ENCODE measurements at regions not wholly inside any gene's neighbourhood (a gene's known extent, or its start where the extent isn't known, plus 50 kb on each side); places are given as distances from the start of the nearest gene placed in this dataset.

DNA sequence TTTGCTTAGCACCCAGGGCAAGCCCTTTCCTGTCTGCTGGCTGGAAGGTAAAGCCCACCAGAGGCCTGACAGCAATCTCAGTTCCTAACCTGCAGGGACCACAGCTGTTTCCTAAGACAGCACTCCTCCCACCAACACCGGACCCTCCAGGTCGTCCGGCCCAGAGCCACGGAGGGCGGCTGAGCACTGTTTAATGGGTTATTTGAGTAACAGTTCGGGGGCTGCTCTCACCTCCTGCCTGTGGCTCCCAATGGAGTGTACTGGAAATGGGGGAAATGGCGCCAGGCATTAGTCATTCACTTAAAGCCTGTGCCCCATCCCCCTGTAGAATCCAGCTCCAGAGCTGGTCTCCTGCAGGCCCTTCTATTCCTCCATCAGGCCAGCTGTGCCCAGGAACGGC lies 81.6 kb upstream of the ADRA2C start:
- DNase-seq (ENCODE audit: low read depth): no peak

DNA sequence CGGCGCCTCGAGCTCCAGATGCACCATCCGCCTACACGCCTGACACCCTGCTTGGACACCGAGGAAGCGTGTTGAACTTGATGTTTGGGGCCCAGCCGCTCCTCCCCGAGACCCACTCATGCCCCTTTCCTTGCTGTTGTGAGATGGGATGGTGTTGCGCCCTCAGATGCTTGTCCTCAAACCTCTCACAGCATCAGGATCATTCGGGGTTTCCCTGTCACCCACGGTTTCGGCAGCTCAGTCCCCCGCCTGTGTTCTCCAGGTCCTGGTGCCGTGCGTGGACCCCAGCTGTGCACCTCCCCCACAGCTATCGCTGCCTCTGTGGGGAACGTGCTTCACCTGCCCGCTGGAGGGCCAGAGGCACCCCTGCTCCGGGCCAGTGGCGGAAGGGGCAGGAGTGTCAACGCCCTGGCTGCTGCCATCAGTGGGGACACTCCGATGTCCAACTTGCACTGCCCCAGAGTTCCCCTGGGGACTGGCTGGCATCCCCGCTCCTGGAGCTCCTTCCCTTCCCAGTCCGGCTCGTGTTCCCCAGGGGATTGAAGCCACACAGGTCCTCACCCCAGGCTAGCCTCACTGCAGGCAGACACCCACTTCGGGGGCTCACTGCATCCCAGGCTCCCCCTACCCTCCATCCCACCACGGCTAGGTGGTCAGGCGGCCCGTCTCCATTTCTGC lies 82.3 kb upstream of the ADRA2C start:
- no peak for DNase-seq (ENCODE audit: low read depth)

DNA sequence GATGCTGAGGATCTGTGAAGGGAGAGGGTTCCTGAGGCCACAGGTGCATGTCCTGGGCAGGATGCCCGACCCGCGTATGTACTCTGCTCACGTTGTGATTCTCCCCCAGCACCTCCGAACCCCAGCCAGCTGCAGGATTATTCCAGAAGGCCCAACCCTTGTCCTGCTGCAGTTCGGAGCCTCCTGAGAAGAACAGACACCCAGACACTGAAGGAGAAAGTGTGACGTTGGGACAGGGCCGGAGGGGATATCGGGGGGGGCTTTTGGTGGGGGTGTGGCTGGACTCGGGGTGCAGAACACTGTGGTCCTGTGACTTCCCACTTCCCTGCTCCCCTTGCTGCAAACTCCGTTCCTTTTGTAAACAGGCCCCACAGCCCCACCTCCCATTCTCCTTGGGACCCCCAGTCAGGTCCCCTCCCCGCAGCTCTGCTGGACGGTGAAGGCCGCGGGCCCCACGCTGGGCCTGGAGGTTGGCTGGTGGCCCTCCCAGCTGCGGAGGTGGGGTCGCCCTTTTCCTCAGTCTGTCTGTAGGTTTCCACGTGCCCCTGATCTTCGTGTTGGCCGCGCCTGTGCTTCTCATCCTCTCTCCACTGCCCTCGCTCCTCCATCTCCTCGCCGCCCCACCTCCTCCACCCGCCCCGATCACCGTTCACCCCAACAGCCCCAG lies 83.0 kb upstream of the ADRA2C start:
- DNase-seq (ENCODE audit: low read depth): no peak

DNA sequence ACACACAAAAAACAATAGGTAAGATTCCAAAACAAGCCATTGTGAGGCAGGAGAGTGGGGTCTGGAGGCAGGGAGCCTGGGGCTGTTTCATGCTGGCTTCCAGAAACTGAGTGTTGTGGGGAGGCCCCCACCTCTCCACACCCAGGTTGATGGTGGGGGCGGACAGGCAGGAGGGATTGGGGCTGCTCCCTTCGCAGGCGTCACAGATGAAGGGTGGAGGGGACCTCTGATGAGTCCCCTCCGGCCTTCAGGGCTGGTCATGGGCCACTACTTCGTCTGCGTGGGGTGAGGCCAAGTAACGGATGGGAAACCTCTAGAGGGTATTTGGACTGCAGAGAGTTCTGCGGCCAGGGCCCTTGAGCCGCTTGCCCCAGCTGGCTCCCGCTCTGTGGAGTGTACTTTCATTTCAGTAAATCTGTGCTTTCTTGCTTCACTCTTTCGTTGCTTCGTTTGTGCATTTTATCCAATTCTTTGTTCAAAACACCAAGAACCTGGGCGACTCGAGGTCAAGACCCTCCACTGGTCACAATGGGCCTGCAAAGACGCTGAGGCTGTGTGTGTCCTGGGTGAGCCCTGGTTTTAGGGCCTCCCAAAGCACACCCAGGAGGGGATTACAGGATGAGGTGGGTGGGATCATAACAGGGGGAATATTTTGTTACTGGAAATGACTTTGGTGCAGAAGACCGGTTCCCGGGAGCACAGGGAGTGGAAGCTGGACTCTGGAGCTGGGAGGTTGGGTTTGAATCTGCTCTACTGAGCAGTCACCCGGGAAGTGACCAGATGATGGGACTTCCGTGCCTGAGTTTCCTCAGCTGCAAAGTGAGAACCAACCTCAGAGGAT lies 83.7 kb upstream of the ADRA2C start:
- no peak for DNase-seq (ENCODE audit: low read depth)

DNA sequence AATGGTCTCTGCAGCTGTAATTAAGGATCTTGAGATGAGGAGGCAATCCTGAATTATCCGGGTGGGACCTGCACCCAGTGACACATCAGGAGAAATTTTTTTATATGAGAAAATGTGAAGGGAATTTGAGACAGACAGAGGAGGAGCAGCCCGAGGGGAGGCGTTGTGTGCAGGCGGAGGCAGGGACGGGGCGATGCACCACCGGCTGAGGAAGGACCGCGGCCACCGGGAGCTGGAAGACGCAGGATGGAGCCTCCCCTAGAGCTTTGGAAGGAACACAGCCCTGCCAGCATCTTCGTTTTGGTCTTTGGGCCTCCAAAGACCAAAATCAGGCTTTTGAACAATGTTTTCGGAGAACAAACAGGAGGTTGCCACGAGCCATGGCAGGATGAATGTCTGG lies 85.0 kb upstream of the ADRA2C start:
- DNase-seq (ENCODE audit: low read depth): no peak

DNA sequence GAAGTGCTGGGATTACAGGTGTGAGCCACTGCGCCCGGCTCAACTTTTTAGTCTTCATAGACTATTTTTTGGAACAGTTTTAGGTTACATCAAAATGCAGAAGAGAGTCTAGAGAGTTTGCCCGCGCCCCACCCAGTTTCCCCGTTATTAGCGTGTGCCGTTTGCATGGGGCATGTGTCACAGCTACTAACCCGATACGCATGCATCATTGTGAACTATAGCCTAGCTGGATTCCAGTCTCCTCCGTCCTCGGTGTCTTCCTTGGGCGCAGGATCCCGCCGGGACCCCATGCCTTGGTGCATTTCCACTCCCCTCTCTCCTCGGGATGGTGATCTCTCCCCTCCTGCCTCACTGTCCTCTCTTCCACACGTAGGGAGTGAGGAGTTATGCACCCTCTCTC lies 85.5 kb upstream of the ADRA2C start:
- DNase-seq (ENCODE audit: low read depth): no peak

DNA sequence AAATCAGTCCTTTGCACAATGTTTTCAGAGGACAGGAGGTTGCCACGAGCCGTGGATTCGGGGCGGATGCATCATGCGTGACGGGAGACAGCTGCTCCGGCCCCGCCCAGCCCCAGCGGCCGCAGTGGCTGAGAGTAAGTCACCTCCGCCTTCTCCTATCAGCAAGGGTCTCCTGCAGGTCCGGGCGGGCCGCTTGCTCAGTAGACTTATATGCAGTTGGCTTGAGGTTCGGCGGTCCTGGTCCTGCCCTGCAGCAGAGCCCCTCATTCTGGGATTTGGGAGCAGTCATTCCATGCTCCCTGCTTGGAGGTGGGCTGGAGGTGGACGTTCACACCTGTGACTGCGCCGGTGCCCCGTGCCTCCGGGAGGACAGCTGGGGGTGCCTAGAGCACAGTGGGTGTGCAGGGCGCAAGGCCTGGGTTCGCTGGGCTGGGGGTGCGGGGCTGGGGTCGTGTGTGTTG lies 86.3 kb upstream of the ADRA2C start:
- DNase-seq (ENCODE audit: low read depth): no peak

DNA sequence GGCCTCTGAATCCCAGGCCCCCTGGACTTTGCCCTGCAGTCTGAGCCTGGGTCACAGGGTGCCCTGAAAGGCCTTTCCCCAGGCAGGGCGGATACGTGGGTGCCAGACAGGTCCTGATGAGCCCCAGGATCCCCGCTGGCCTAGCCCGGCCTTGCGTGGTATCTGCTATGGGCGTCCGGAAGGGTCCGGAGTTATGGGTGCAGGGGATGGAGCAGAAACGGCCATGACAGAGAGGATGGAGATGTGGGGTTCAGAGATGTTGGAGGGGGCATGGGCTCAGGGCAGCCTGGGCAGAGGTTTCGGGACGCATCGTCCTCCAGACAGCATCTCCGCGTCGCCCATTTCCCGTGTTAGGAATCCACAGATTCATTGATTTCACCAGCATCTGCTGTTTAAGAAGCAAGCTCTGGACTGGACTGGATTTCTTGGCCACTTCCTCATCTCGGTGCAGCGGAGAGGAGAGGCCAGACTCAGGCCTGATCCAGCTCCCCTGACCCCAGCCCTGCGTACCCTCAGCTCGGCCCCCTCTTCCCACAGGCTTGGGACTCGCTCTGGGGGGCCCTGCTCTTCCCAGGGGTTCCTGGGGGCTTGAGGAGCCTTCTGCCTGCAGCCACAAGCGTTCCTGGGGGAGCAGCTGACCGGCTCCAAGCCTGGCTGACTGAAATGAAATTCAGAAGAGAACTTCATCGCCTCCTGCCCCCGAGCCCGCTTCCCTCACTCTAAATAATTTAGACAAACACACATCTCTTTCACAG lies 86.9 kb upstream of the ADRA2C start:
- DNase-seq (ENCODE audit: low read depth): no peak

DNA sequence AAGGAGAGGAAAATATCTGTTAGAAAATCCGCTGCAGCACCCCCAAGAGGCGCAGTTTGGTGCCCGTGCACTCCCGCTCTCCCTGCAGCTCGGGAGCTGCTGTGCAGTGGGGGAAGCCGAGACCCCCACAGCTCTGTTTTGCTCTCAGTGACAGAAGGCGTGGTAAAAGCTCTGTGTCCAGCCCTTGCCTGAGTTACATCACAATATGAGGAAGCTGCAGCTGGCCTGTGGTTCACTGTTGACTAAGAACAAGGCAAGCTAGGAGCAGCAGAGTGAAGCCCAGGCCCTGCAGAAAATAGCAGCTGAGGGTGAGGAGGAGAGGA lies 88.5 kb upstream of the ADRA2C start:
- no peak for DNase-seq (ENCODE audit: low read depth)

DNA sequence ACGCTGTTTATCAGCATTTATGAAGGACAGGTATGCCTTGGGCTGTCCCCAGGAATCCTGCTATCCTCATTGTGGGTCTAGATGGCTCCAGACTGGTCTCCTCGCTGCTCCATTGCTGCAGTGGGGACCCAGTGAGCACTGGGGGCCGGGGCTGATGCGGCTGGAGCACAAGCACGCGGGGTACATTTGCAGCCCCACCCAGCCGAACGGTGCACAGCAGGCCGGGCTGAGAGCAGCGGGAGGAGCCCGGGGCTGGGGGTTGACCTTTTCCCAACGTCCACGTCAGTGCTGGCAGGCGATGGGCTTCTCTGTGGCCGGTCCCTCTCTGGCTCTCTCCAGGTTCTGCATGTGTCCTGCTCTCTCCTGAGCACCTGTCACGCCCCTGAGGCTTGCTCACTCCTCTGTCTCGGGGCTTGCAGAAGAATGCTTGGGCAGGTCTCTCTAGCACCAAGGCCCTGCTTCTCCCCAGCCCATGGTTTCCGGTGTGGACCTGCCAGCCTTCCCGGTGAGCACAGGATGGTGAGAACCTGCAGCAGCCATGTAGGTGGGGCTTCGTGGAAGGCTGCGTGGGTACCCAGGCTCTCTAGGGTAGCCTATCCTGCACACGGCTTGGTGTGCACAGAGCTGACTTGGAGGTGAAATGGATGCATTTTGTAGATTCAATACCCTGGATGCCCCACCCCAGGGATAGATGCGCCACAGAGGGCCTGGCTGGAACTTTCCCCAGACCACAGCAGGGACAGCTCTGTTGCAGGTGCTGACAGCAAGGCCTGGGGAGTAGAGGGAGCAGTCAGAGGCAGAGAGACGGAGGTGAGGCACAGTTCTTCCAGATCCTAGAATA lies 89.1 kb upstream of the ADRA2C start:
- DNase-seq (ENCODE audit: low read depth): no peak

DNA sequence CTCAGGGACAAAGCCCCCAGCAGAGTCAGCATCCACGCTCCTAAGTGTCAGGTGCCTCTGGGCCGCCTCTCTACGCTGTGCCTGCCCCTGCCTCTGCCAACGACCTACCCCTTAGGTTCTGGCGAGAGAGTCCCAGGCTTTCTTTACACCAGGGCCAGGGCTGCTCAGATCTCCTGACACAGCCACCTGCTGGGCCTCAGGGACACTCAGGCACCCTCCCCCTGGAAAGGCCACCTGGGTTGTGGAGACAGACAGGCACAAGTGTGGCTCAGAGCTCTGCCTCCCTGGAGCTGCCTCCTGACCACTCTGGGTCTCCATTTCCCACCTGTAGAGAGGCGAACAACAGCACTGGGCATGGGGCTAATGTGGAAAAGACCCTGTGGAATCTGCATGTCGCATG lies 90.0 kb upstream of the ADRA2C start:
- no peak for DNase-seq (ENCODE audit: low read depth)

DNA sequence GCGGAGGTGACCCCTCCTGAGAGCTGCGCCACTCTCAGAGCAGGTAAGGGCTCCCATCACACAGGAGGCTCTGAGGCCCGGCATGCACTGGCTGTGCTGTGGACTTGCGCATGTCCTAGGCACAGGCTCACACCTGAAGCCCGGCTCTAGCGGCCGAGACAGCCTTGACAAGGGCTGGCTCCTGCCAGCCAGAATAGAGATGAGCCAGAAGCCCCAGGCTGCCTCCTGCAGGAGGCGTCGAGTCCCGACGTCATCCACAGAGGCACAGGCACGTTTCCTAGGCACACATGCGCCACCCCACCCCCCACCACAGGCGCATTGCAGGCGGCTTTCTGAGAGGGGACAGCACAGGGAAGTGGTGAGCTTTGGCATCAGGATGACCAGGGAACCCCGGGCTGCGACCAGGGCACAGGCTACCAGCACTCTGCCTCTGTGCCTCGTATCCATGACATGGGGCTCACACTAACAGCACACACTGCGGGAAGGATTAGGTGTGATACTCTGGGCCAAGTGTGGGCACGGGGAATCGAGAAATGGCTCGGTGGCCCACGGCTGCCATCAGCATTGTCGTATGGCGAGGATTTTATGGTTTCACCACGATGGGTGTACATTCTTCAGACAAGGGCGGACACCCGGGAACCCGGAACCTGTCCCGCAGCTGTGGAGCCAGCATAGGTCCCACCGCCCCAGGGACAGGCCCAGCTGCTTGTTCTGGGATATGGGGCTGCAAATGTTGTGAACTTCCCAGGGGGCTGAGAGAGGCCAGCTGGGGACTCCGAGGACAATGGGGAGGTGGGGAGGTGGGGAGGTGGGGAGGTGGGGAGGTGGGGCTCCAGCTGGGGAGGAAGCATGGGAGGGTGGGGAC lies 90.7 kb upstream of the ADRA2C start:
- no peak for DNase-seq (ENCODE audit: low read depth)

DNA sequence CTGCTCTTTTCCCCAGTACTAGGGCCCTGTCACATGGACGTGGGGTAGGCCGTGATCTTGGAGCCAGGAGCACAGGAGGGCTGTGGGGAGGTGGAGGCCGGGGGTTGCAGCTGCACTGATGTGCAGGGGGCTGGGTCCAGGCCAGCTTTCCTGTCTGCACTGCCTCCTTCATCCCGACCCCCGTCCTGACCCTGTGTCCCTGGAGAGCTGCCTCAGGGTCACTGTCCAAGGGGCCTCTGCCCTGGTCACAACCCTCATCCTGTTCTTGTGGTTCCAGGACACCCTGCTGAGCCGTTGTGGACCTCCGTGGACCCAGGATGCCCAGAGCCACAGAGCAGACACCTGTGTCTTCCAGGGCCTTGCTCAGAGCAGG lies 91.7 kb upstream of the ADRA2C start:
- DNase-seq (ENCODE audit: low read depth): no peak

DNA sequence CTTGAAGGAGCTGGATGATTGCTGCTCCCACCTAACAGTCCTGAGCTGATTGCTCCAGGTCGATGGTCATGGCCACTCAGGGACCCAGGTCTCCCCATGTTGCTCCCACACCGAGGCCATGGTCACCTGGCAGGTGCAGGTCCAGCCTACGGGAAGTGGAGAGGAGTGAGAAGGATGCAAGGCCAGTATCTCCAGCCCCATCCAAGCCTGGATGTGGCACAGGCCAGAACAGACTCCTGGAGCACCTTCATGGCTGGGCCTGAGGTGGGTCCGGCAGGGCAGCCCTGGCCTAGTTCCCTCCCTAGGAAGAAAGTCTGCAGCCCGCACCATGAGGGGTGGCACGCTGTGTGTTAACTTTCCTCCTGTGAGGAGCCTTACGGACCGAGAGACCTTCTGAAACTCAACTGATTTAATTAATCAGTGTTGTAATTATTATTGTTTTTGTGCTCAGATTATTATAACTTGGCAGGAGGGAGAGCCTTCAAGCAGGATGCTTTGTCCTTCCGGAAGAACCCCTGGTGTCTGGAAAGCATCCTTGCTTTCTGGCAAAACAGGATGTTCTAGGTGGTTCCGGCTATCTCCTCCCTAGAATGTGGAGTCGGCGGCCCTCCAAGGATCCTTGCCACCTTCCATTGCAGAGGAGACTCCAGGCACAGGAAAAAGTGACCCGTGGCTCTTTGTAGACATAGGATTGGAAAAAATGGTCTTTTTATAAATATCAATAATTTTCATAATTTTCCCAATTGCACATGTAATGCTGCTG lies 92.3 kb upstream of the ADRA2C start:
- no peak for DNase-seq (ENCODE audit: low read depth)

DNA sequence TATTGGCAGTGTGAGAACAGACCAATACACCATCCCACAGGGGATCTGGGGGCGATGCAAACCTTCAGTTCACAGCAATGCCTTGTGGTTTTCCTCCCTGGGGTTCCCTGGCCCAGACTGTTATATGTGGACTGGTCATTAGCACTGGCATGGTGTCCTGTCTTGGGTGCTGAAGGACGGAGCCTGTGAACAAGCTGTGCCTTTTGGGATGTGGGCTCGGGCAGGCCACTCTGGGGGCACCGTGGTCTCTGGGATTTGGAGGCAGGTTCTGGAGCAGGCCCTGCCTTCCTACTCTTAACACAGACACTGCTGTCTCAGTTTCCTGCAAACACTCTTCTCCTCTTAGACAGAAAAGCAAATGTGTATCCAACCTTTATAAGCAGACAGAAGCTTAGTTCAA lies 93.0 kb upstream of the ADRA2C start:
- no peak for DNase-seq (ENCODE audit: low read depth)

DNA sequence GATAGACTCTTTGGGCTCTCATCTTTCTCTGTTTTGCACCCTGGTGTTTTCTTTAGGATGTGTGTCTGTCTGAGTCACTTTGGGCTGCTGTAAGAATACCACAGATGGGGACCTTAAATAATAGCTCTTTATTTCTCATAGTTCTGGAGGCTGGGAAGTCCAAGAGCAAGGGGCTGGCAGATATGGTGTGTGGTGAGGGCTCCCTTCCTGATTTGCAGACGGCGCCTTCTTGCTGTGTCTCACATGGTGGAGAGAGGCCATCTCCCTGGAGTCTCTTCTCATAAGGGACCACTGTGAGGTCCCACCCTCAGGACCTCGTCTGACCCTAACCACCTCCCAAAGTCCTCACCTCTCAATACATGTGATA lies 93.7 kb upstream of the ADRA2C start:
- no peak for DNase-seq (ENCODE audit: low read depth)

DNA sequence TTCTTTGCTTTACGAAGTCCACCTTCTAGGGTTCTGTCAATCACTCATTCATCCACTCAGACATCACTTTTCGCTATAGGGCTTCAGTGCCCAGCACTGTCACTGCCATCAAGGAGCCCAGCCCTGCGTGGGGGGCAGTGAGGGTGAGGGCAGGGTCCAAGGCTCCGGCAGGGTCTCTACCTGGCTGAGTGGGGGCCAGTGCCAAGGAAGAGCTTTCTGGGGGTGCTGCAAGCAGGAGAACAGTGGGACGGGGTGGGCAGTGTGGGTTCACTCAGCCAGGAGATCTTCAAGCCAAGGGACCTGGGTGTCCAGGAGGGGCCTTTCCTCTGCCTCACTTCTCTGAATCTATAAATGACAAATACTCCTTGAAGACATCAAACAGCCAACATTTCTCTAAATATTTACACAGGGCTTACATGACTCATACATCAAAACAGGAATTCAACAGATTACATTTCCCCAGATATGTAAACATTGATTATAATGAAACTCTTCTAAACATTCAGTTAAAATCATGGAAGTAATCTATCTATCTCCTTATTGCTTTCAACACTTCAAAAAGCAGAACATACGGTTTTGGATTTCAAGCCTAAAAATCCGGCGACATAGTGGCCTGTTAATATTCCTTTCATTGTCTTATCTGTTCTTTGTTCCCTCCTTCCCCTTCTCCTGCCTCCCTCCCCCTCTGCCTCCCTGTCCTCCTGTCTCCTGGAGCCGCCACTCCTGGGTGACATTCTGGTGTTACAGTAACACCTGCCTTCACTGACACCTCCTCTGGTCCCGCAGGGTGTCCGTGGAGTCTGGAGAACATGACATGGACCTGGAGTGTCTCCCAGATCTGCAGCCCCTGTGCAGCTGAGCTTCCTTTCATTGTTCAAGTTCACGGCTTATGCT lies 94.4 kb upstream of the ADRA2C start:
- no peak for DNase-seq (ENCODE audit: low read depth)
